ENCODE measurements at regions not wholly inside any gene's neighbourhood (a gene's known extent, or its start where the extent isn't known, plus 50 kb on each side); places are given as distances from the start of the nearest gene placed in this dataset.

DNA sequence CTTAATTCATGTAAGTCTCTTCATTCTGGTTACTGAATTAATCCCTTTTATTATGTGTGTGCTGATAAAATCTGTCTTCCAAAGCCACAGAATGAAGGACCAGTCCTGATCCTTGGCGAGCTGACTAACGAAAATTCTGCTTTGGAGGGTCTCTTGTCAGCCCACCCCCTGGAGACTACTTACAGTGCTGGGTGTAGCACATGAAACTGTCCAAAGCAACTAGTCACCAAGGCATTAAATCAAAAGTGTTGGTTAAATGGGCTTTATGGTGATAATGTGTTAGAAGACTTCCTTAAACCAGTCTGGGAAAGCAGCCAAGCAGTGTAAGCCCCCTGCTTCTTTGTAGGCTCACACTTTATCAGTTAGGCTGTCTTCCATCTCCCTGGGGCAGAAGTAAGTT, 420.2 kb downstream of the SUCLG1 start:
- no peak for TF ChIP-seq POLR2A (IDR thresholded peaks at IDR 0.05)
- TF ChIP-seq, protein P1, sequence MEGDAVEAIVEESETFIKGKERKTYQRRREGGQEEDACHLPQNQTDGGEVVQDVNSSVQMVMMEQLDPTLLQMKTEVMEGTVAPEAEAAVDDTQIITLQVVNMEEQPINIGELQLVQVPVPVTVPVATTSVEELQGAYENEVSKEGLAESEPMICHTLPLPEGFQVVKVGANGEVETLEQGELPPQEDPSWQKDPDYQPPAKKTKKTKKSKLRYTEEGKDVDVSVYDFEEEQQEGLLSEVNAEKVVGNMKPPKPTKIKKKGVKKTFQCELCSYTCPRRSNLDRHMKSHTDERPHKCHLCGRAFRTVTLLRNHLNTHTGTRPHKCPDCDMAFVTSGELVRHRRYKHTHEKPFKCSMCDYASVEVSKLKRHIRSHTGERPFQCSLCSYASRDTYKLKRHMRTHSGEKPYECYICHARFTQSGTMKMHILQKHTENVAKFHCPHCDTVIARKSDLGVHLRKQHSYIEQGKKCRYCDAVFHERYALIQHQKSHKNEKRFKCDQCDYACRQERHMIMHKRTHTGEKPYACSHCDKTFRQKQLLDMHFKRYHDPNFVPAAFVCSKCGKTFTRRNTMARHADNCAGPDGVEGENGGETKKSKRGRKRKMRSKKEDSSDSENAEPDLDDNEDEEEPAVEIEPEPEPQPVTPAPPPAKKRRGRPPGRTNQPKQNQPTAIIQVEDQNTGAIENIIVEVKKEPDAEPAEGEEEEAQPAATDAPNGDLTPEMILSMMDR (IDR thresholded peaks at IDR 0.05) = no peak
- DNase-seq = no peak
- H3K4me3 ChIP-seq = no peak overlapping the region
- H3K27ac ChIP-seq = no peak overlapping the region
- H3K9me3 ChIP-seq = no peaks in the 10 kb centered on the region
- WGBS, 2 donors = 51 to 69% methylated on average over 2 of the region's 2 CpGs
- H3K36me3 ChIP-seq (ENCODE audit: low read depth, missing control alignments) = no peaks in the 10 kb centered on the region
- no peaks in the 10 kb centered on the region for H3K27me3 ChIP-seq
- H3K4me1 ChIP-seq = no peaks in the 10 kb centered on the region
- intact Hi-C loops (cut with DNase I; ENCODE audit: low total_unique reads) = no loop called here

DNA sequence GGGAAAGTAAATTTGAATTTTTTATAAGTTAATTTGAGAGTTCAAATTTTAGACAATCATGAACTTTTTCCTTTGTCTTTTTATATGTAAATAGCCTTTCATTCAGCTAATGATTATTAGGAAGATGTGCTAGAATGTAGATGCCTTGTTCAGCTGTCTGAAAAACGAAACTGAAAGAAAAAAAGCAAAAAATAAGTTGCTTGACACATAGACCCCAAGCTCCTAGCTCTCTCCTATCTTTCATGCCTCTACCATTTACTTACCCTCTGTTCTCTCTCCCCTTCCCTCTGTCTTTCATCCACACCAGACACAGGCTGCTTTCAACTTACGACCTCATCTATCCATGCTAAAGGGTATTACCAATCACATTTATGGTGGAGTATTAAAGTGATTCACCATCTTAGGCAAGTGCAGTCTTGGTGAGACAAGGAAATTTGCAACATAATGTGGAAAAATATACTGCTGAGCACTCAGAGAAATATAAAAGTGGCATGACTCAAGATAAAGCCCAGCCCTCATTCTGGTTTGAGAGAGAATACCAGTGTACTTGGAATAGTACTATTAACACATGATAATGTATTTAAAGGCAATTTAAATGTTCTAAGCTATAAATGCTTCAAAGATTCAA, 425.6 kb downstream of the SUCLG1 start:
- no peaks in the 10 kb centered on the region for H3K36me3 ChIP-seq (ENCODE audit: low read depth, missing control alignments)
- H3K4me1 ChIP-seq = no peaks in the 10 kb centered on the region
- H3K27ac ChIP-seq = no peak overlapping the region
- H3K9me3 ChIP-seq = no peaks in the 10 kb centered on the region
- intact Hi-C loops (cut with DNase I; ENCODE audit: low total_unique reads) = no loop called here
- WGBS, 2 donors = 56 to 78% methylated on average over 2 of the region's 2 CpGs
- no peak for TF ChIP-seq POLR2A (IDR thresholded peaks at IDR 0.05)
- TF ChIP-seq, protein P1 (IDR thresholded peaks at IDR 0.05) = no peak
- DNase-seq = no peak
- no peaks in the 10 kb centered on the region for H3K27me3 ChIP-seq
- H3K4me3 ChIP-seq = no peak overlapping the region

DNA sequence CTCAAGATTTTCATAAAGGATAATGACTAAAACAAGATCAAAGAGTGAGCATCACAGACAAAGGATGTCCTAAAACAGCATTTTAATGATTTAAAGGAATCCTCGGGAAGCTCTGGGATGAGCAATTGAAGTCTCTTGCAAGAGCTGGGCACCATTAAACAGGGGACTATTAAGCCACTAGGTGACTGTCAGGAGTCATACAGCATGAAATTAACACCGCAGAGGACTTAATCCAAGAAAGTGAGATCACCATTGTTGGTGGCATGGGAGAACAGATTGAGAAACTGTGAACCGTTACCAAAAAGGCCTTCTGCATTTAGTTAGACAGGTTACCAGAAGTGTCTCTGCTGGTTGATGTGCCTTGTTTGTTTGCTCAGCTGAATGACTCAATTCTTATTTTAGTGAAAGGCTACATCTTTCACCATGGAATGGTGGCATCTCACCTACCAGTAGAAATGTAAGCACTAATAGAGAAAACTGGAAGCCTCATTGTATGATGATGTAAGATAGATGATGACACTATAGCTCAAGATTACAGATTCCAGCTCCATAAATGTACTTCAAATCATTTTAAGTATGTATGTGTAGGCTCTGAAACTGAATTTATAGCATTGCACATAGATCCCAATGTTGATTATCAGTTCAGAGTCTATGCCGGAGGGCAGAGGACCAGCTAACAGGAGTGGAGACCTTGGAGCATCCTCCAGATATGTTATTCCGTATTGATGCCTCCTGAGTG, 427.6 kb downstream of the SUCLG1 start:
- DNase-seq = no peak
- Histone ChIP-seq H3K4me3 (no peak overlapping the region), H3K9me3 (no peaks in the 10 kb centered on the region), H3K36me3 (ENCODE audit: low read depth, missing control alignments) (no peaks in the 10 kb centered on the region), H3K27me3 (no peaks in the 10 kb centered on the region), H3K27ac (no peak overlapping the region), H3K4me1 (no peaks in the 10 kb centered on the region)
- 92 to 97% methylated on average over 5 of the region's 5 CpGs for WGBS, 2 donors
- intact Hi-C loops (cut with DNase I; ENCODE audit: low total_unique reads) = no loop called here
- TF ChIP-seq POLR2A (IDR thresholded peaks at IDR 0.05) = no peak

DNA sequence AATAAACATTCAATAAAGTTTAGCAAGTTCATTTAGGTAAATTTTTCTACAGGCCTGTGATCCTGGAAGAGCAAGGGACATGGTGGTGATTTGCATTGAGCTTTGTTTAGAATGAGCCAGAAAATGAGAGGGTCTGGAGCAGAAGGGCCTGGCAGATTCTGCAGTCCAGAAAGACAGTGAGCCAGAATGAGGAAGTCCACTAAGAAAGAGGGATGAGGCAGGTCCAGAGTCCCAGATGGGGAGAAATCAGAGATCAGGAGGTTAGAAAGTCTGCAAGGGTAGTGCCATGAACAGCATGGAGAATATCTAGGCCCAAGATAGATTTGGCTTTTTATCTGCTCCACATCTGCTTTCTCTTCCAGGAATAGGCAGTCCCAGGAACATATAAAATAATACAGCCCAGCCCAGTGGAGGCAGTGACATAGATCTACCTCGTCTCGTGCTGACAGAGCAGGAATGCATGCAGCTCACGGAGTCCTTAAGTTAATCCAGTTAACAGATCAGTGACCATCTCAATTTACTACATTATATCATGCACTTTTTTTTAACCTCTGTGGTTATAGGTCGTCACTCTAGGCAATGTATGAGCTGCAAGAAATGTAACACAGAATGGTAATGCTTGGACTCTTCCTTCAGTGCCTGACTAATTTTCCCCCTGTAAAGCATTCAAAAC, 429.0 kb downstream of the SUCLG1 start:
- TF ChIP-seq POLR2A (IDR thresholded peaks at IDR 0.05) = no peak
- TF ChIP-seq, protein P1 (IDR thresholded peaks at IDR 0.05) = no peak
- Histone ChIP-seq H3K4me3 (no peak overlapping the region), H3K27me3 (no peaks in the 10 kb centered on the region), H3K9me3 (no peaks in the 10 kb centered on the region), H3K27ac (no peak overlapping the region), H3K4me1 (no peaks in the 10 kb centered on the region), H3K36me3 (ENCODE audit: low read depth, missing control alignments) (no peaks in the 10 kb centered on the region)
- intact Hi-C loops (cut with DNase I; ENCODE audit: low total_unique reads) = no loop called here
- 86 to 92% methylated on average over 4 of the region's 4 CpGs for whole genome bisulfite sequencing, 2 donors
- no peak for DNase-seq

DNA sequence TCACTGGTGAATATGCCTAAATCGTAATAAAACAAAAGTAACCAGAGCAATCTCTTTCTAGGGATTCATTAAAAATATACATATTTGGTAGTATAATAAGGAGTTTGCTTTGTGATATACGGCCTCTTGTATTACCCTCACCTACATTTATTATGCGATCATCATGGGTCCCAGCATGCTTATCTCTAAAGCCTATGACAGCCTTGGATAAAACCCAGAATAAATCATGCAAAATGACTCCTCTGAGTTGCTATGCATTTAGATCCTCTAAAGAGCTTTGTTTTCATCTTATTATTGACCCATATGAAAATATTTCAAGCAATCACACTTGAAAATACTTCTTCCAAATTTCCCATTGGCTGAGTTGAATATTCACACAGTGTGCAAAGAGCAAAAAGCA, 432.3 kb downstream of the SUCLG1 start:
- Histone ChIP-seq H3K27me3 (no peaks in the 10 kb centered on the region), H3K27ac (no peak overlapping the region), H3K36me3 (ENCODE audit: low read depth, missing control alignments) (no peaks in the 10 kb centered on the region), H3K9me3 (no peaks in the 10 kb centered on the region), H3K4me3 (no peak overlapping the region), H3K4me1 (no peaks in the 10 kb centered on the region)
- intact Hi-C loops (cut with DNase I; ENCODE audit: low total_unique reads) = no loop called here
- 80 to 86% methylated on average over 3 of the region's 3 CpGs for WGBS, 2 donors
- no peak for DNase-seq
- TF ChIP-seq POLR2A (IDR thresholded peaks at IDR 0.05) = no peak
- TF ChIP-seq, protein P1 (IDR thresholded peaks at IDR 0.05) = no peak

Data from testis (tissue), 2 donors.